ENCODE measurements at regions not wholly inside any gene's neighbourhood (a gene's known extent, or its start where the extent isn't known, plus 50 kb on each side); places are given as distances from the start of the nearest gene placed in this dataset.
A peak's percentile ranks its signal among the peaks of the same experiment; 100 is the strongest.

DNA sequence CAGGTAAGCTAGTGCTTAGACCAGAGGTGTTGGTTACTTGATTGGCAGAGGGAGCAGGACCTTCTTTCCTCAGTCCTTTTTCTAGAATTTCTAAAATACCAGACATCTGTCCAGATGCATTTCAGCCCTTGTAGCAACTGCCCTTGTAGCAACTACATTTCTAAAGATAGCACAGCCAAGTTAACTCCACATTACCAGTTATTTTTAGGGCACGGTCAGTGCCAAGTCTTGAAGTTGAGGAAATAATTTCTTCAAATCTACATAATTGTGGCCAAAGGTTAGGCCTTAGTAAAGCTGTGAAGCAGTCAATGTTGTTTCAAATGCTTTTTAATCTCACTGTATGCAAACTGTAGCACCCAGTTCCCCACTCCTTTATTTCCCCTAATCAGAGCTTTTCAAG lies 62.9 kb downstream of the MID1IP1 start:
- H3K4me3 ChIP-seq (ENCODE audit: low read length): no peak overlapping the region
- TF ChIP-seq, protein P1, sequence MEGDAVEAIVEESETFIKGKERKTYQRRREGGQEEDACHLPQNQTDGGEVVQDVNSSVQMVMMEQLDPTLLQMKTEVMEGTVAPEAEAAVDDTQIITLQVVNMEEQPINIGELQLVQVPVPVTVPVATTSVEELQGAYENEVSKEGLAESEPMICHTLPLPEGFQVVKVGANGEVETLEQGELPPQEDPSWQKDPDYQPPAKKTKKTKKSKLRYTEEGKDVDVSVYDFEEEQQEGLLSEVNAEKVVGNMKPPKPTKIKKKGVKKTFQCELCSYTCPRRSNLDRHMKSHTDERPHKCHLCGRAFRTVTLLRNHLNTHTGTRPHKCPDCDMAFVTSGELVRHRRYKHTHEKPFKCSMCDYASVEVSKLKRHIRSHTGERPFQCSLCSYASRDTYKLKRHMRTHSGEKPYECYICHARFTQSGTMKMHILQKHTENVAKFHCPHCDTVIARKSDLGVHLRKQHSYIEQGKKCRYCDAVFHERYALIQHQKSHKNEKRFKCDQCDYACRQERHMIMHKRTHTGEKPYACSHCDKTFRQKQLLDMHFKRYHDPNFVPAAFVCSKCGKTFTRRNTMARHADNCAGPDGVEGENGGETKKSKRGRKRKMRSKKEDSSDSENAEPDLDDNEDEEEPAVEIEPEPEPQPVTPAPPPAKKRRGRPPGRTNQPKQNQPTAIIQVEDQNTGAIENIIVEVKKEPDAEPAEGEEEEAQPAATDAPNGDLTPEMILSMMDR (conservative IDR thresholded peaks at IDR 0.05; ENCODE audit: low read depth, low read length): no peak

DNA sequence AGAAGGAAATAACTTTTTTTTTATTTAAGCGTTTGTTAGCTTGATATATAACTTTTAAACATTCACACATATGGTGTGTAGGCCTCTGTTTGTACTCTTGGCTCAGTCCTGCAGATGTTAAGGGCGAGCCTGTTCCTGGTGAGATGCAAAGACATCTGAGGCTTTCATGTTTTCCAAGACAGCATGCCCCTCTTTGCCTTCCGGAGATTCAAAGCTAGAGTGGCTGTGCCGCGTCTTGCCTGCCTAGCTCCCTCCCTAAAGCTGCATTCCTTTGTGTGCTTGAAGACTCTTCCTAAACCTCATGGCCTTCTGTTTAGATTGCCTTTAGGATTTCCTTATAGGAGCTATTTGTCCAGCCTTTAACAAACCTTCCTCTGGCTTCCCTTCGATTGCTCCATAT lies 67.1 kb downstream of the MID1IP1 start:
- no peak overlapping the region for H3K4me3 ChIP-seq (ENCODE audit: low read length)
- DNase-seq (ENCODE audit: low read depth): no peak
- TF ChIP-seq, protein P1 (conservative IDR thresholded peaks at IDR 0.05; ENCODE audit: low read depth, low read length): no peak

More for the DNA sequence above, 62.9 kb downstream of the MID1IP1 start:
- DNase-seq (ENCODE audit: low read depth): peak; percentile 14

DNA sequence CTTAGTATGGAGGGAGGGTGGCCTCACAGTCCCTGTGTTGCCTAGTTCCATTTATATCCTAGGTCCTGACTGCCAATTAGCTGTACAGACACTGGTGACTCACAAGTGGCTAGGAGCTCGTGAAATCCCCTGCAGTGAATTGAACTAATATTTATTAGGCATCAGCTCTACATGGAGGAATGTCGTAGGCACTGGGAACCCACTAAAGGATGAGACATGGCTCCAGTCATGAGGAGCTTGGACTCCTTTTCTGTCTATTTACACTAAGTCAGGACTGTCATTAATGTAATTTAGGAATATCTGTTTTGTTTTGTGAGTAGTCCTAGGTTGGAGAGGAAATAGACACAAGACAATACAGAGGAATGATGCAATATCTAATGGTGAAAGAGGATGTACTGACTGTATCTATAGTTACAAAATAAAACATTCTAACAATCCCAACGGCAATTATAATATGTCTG lies 67.7 kb downstream of the MID1IP1 start:
- DNase-seq (ENCODE audit: low read depth): no peak
- H3K4me3 ChIP-seq (ENCODE audit: low read length): no peak overlapping the region

DNA sequence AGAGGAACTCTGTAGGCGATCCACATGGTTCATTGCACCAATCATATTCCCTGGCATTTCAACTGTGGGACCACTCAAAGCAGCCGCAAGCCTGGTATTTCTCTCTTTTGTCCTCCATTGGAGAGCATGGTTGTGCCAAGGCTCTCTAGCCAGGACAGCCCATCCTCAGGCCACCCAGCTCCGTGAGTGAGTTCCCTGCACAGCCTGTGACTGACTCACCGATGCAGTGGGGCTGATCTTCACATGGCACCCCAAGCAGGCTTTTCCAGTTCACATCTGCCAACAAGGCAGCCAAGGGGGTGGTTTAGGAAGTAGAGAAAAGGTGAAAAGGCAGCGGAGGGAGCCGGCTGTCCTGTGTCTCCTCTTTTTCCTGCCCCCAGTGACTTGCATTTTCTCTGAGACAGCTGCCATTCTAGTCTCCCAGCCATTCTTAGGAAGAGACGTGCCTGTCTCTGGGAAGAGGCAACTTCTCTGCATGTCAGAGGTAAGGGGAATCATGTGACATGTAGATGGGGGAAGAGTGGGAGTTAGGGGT lies 69.2 kb downstream of the MID1IP1 start:
- H3K4me3 ChIP-seq (ENCODE audit: low read length): no peak overlapping the region

More for the DNA sequence above, 67.7 kb downstream of the MID1IP1 start:
- TF ChIP-seq, protein P1 (conservative IDR thresholded peaks at IDR 0.05; ENCODE audit: low read depth, low read length): no peak

DNA sequence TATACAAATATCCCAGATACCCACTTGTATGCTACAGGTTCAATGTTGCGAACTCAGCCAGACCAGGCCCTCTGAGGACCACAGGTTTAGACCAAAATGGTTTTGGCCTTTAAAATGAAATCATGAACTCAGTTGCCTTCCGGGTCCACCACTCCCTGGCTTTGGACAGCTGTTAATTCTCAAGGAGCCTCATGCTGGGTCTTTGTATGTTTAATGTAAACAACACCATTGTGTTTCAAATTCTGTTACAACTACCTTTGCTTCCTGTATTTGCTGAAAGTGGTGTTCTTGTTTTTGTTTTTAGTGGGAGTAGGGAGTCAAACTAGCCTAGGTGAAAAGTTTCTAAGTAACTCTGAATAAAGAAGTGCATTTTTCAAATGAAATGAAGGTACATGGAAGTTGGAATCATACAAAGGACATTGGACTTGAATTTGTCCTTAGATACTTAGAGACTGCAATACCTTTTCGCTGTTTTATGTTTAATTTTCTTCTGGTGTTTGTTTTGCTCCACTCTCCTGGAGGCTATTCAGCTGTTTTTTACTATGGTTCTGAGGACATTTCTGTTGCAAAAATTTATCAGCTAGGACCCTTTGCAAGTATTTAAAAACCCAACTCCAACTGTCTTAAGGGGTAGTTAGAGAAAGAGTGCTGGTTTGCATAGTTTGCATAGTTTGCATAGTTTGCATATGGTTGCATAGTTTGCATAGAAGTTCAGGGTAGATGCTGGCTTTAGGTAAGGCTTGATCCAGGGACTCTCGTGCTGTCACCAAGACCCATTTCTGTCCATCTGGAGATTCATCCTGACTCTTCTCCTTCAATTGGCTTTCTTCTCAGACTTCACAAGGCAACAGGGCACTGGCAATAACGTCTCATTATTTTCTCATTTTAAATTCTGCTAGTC lies 70.1 kb downstream of the MID1IP1 start:
- H3K4me3 ChIP-seq (ENCODE audit: low read length): no peak overlapping the region
- no peak for DNase-seq (ENCODE audit: low read depth)
- TF ChIP-seq, protein P1 (conservative IDR thresholded peaks at IDR 0.05; ENCODE audit: low read depth, low read length): no peak

More for the DNA sequence above, 69.2 kb downstream of the MID1IP1 start:
- TF ChIP-seq, protein P1 (conservative IDR thresholded peaks at IDR 0.05; ENCODE audit: low read depth, low read length): no peak
- no peak for DNase-seq (ENCODE audit: low read depth)

DNA sequence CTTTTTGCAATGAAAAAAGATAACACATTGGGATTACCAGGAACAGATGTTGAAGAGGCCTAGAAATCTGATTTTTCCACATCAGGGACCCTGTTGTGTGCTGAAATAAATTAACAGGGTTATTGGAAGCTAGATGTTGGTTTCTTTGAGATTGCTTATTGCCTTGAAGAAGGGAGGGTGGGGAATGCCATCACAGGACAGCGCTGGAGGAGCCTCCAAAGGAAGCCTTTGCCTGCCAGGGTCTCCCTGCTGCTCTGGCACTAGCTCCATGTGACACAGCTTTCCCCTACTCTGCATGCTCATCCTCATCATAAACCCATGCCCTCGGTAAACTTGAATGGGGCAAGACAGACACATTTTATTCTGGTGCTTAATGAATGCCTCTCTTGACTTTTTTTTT lies 76.1 kb downstream of the MID1IP1 start:
- H3K4me3 ChIP-seq (ENCODE audit: low read length): no peak overlapping the region
- TF ChIP-seq, protein P1 (conservative IDR thresholded peaks at IDR 0.05; ENCODE audit: low read depth, low read length): no peak
- DNase-seq (ENCODE audit: low read depth): no peak
